ENCODE measurements at regions not wholly inside any gene's neighbourhood (a gene's known extent, or its start where the extent isn't known, plus 50 kb on each side); places are given as distances from the start of the nearest gene placed in this dataset.

- H3K27ac Mint-ChIP-seq, result peak overlapping the region; percentile 19 to 85 (median 60)
- peak overlapping the region; percentile 2 to 76 (median 25) for H3K4me3 Mint-ChIP-seq
- H3K4me1 Mint-ChIP-seq, result peaks cover 37 to 52% (median 49%) of the 10 kb centered on the region in 3 donors
- H3K36me3 Mint-ChIP-seq, result peaks cover 1% of the 10 kb centered on the region
- no peaks in the 10 kb centered on the region for H3K27me3 Mint-ChIP-seq
- peaks cover 0 to 2% (median 0%) of the 10 kb centered on the region in 3 donors for H3K9me3 Mint-ChIP-seq
These were observed 183.2 kb downstream of the MRPL39 start for GRCh38 chr21:25424048-25424447.

- Mint-ChIP-seq H3K27me3 (no peaks in the 10 kb centered on the region), H3K4me1 (peaks cover 32 to 45% (median 40%) of the 10 kb centered on the region in 3 donors), H3K4me3 (peak overlapping the region in 1 of 4 donors; percentile 37), H3K9me3 (peaks cover 0 to 2% (median 0%) of the 10 kb centered on the region in 3 donors), H3K27ac (peak overlapping the region in 1 of 3 donors; percentile 43), H3K36me3 (peaks cover 1% of the 10 kb centered on the region)
These were observed 184.4 kb downstream of the MRPL39 start for GRCh38 chr21:25422610-25423608.

- Mint-ChIP-seq H3K4me3 (peak overlapping the region; percentile 7 to 56 (median 39)), H3K4me1 (peaks cover 29 to 39% (median 36%) of the 10 kb centered on the region in 3 donors), H3K36me3 (no peaks in the 10 kb centered on the region), H3K9me3 (no peaks in the 10 kb centered on the region), H3K27ac (peak overlapping the region; percentile 25 to 93 (median 31)), H3K27me3 (no peaks in the 10 kb centered on the region)
These were observed 185.8 kb downstream of the MRPL39 start for GRCh38 chr21:25421321-25422028.

GRCh38 chr21:25420831-25421230 lies 186.4 kb downstream of the MRPL39 start:
- no peaks in the 10 kb centered on the region for H3K36me3 Mint-ChIP-seq
- H3K27ac Mint-ChIP-seq, result peak overlapping the region; percentile 25 to 93 (median 31)
- H3K4me1 Mint-ChIP-seq, result peaks cover 29 to 36% (median 36%) of the 10 kb centered on the region in 3 donors
- H3K9me3 Mint-ChIP-seq, result no peaks in the 10 kb centered on the region
- no peak overlapping the region for H3K4me3 Mint-ChIP-seq
- H3K27me3 Mint-ChIP-seq, result no peaks in the 10 kb centered on the region

GRCh38 chr21:25416669-25417068 lies 190.6 kb downstream of the MRPL39 start:
- Mint-ChIP-seq H3K4me1 (peaks cover 9 to 16% (median 12%) of the 10 kb centered on the region in 3 donors), H3K36me3 (no peaks in the 10 kb centered on the region), H3K9me3 (no peaks in the 10 kb centered on the region), H3K27ac (no peak overlapping the region), H3K4me3 (no peak overlapping the region), H3K27me3 (no peaks in the 10 kb centered on the region)

GRCh38 chr21:25412100-25412499 lies 195.2 kb downstream of the MRPL39 start:
- Mint-ChIP-seq H3K36me3 (no peaks in the 10 kb centered on the region), H3K4me1 (peaks cover 5 to 12% (median 8%) of the 10 kb centered on the region in 3 donors), H3K27ac (no peak overlapping the region), H3K9me3 (no peaks in the 10 kb centered on the region), H3K27me3 (no peaks in the 10 kb centered on the region), H3K4me3 (no peak overlapping the region)

- no peak overlapping the region for H3K27ac Mint-ChIP-seq
- H3K27me3 Mint-ChIP-seq, result no peaks in the 10 kb centered on the region
- H3K4me1 Mint-ChIP-seq, result peaks cover 6 to 25% (median 8%) of the 10 kb centered on the region in 3 donors
- no peaks in the 10 kb centered on the region for H3K9me3 Mint-ChIP-seq
- no peak overlapping the region for H3K4me3 Mint-ChIP-seq
- no peaks in the 10 kb centered on the region for H3K36me3 Mint-ChIP-seq
These were observed 197.3 kb downstream of the MRPL39 start for GRCh38 chr21:25409978-25410377.

GRCh38 chr21:25408666-25409065 lies 198.6 kb downstream of the MRPL39 start:
- no peak overlapping the region for H3K4me3 Mint-ChIP-seq
- H3K4me1 Mint-ChIP-seq, result peaks cover 6 to 25% (median 8%) of the 10 kb centered on the region in 3 donors
- no peaks in the 10 kb centered on the region for H3K9me3 Mint-ChIP-seq
- no peak overlapping the region for H3K27ac Mint-ChIP-seq
- no peaks in the 10 kb centered on the region for H3K36me3 Mint-ChIP-seq
- no peaks in the 10 kb centered on the region for H3K27me3 Mint-ChIP-seq

GRCh38 chr21:25406887-25407579 lies 200.2 kb downstream of the MRPL39 start:
- peaks cover 5% of the 10 kb centered on the region for H3K36me3 Mint-ChIP-seq
- H3K4me3 Mint-ChIP-seq, result peak overlapping the region in 1 of 4 donors; percentile 39
- H3K27me3 Mint-ChIP-seq, result no peaks in the 10 kb centered on the region
- H3K9me3 Mint-ChIP-seq, result no peaks in the 10 kb centered on the region
- no peak overlapping the region for H3K27ac Mint-ChIP-seq
- H3K4me1 Mint-ChIP-seq, result peaks cover 8 to 24% (median 8%) of the 10 kb centered on the region in 3 donors

- Mint-ChIP-seq H3K4me3 (no peak overlapping the region), H3K9me3 (no peaks in the 10 kb centered on the region), H3K4me1 (peaks cover 8 to 24% (median 8%) of the 10 kb centered on the region in 3 donors)
These were observed 201.3 kb downstream of the MRPL39 start for GRCh38 chr21:25405984-25406383.

GRCh38 chr21:25402134-25402961 lies 204.9 kb downstream of the MRPL39 start:
- Mint-ChIP-seq H3K4me1 (peaks cover 1 to 15% (median 5%) of the 10 kb centered on the region in 3 donors), H3K36me3 (peaks cover 5% of the 10 kb centered on the region), H3K9me3 (no peaks in the 10 kb centered on the region), H3K4me3 (no peak overlapping the region), H3K27me3 (no peaks in the 10 kb centered on the region), H3K27ac (no peak overlapping the region)

More at GRCh38 chr21:25405984-25406383, 201.3 kb downstream of the MRPL39 start:
- no peak overlapping the region for H3K27ac Mint-ChIP-seq
- H3K36me3 Mint-ChIP-seq, result peaks cover 5% of the 10 kb centered on the region
- no peaks in the 10 kb centered on the region for H3K27me3 Mint-ChIP-seq

GRCh38 chr21:25400427-25400826 lies 206.9 kb downstream of the MRPL39 start:
- Mint-ChIP-seq H3K9me3 (no peaks in the 10 kb centered on the region), H3K4me1 (peaks cover 6 to 10% (median 9%) of the 10 kb centered on the region in 3 donors), H3K4me3 (no peak overlapping the region), H3K27me3 (no peaks in the 10 kb centered on the region), H3K36me3 (peaks cover 5% of the 10 kb centered on the region), H3K27ac (no peak overlapping the region)

GRCh38 chr21:25398630-25399029 lies 208.7 kb downstream of the MRPL39 start:
- Mint-ChIP-seq H3K27ac (no peak overlapping the region), H3K9me3 (no peaks in the 10 kb centered on the region)

More at GRCh38 chr21:25398630-25399029, 208.7 kb downstream of the MRPL39 start:
- Mint-ChIP-seq H3K4me1 (peaks cover 6 to 9% (median 8%) of the 10 kb centered on the region in 3 donors), H3K36me3 (peaks cover 5% of the 10 kb centered on the region), H3K27me3 (no peaks in the 10 kb centered on the region), H3K4me3 (no peak overlapping the region)

Data from IgD-negative memory B cell (primary cell).